ENCODE measurements at regions not wholly inside any gene's neighbourhood (a gene's known extent, or its start where the extent isn't known, plus 50 kb on each side); places are given as distances from the start of the nearest gene placed in this dataset.
"Not testable (repeated sequence)": the region's sequence is repeated elsewhere in the genome, so short reads cannot be mapped to it uniquely, and the experiment has no call there.

DNA sequence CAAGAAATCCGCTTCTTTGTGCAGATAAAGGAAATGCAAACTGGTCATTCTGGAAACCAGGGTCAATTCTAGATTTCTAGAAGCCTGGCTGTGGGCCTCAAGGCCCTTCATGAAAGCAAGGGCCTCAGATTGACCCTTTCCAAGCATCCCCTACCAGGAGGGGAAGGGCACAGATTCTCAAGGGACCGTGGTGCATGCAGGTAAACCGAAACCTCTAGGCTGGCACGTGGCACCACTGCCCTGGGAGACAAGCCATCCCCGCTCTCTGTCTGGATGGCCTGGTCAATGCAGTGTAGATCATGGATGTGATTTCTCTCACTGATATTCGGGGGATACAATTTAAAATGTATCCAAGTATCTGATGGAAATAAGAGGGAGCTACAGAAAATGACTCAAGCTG, 69.4 kb downstream of the TOMM20 start:
- no peak for DNase-seq

DNA sequence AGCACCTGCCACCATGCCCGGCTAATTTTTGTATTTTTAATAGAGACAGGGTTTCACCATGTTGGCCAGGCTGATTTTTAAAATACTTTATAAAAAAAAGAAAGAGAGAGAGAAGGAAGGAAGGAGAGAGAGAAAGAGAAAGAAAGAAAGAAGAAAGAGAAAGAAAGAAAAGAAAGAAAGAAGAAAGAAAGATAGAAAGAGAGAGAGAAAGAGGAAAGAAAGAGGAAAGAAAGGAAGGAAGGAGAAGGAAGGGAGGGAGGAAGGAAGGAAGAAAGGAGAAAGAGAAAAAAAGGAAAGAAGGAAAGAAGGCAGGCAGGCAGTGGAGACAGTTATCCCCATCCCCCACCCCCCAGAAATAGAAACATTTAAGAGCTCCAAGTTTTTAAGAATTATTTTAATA, 69.9 kb downstream of the TOMM20 start:
- DNase-seq = no peak

DNA sequence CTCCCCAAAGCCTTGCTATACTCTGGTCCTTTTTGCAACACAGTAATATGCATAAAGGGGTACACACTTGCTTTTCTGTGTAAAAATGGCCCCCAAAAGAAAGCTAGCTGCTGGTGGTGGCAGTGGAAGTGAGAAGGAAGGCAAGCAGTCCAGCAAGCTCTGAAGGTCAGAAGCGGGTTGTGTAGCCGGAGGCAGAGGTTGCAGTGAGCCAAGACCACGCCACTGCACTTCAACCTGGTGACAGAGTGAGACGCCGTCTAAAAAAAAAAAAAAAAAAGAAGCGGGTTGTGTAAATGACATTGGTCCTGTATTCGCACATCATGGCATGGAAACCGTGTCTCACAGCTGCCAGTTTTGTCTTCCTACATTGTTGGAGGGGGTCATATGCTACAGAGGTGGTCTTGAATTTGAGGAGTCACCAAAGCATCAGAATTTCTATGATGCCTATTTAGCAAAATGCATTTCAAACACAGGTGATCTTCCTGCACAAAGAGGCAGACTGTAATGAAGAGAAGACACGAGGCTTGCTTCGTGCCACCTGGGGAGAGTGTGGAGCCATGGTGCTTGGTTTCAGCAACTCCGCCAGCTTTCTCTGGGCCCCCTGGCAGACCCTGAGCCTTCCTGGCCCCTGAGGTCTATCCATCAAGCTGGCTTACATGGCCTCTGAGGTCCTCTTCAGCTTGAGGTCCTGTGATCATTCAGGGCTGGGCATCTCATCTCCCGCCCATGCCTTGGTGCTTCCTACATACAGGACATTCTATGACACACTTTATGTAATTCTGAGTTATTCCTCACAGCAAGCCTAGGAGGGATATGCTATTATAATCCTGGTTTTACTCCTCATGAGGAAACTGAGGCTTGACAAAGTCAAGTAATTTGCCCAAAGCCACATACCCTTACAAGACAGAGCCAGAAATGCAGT, 71.0 kb downstream of the TOMM20 start:
- DNase-seq = no peak

DNA sequence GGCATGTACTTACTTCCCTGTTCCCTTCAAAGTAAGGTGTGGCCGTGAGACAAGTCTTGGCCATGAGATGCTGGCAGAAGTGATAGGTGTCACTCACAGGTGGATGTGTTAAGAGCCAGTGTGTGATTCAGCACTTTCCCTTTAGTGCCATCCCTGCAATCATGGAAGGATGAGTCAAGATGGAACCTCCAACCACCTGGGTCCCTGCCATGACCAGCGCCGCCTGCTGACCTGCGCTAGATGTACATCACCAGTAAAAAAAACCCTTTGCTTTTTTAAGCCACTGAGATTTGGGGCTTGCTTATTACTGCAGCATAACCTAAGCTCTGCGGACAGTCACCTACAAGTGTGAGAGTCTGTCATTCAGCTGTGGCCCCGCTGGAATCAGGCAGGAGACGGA, 71.7 kb downstream of the TOMM20 start:
- no peak for DNase-seq

DNA sequence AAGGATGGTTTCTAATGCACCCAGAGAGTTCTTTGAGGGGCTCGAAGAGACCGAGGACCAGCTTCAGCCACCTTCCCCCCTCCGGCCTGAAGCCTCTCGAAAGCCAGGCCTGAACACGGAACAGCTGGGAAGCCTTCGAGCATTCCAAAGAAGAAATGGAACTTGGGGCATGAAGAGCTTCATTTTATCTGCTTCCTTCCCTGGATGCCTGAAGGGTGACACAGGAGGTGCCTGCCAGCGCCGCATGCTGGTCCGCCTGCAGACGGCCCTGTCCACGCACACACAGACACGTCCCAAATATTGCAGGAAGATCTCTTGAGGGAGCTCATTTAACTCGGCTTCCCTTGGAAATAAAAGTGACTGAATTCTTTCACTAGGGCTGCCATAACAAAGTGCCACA, 73.7 kb downstream of the TOMM20 start:
- no peak for DNase-seq

DNA sequence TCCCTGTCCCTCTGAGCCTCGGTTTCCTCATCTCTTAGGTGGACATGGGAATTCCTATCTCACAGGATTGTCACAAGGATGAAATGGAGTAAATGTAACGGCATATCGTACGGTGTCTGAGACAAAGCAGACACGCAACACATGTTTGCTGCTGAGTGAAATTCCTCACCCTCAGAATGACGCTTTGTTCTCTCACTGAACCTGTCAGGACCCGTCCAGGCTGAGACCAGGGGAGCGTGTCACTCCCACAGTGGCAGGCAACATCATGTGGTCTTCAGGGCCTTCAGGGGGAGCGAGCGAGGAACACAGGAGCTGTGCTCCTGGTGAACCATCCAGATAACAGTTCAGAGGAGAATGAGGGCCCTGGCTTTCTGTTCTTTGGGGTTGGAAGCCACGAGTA, 74.2 kb downstream of the TOMM20 start:
- DNase-seq = no peak

DNA sequence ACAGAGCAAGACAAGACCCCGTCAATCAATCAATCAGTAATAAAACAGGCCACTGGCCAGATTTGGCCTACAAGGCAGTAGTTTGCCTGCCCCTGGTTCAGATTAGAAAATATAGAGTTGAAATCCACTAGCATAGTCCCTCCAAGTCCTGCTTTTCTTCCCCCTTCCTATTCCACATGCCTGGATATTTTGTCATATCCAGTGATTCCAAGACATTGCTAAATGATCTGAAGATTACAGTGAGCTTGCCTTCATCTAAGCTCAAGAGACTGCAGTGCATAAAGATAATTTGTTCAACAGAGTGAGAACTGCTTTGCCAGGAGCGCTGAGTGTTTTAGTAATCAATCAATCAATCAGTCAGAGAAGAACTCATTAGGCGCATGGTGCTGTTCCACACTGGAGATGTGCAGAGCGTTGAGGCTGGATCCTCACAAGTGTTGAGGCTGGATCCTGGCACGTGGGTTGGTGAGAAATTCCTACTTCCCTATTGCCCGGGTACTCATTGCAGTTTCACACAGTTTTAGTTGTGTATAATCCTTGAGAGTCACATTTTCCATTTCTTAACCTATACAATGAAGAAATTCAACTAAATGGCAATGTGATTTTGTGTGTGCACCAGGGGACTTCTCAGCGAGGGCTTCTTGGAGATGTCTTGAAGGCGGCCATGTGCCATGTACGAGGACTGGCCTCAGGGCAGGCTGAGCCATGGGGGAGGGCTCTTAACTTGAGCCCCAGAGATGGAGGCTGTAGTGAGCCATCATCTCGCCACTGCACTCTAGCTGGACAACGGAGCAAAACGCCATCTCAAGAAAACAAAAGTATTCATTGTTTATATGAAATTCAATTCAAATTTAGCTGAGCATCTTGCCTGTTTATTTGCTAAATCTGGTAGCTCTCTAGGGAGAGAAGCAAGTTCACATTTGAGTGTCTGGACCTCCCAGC, 76.3 kb downstream of the TOMM20 start:
- no peak for DNase-seq

DNA sequence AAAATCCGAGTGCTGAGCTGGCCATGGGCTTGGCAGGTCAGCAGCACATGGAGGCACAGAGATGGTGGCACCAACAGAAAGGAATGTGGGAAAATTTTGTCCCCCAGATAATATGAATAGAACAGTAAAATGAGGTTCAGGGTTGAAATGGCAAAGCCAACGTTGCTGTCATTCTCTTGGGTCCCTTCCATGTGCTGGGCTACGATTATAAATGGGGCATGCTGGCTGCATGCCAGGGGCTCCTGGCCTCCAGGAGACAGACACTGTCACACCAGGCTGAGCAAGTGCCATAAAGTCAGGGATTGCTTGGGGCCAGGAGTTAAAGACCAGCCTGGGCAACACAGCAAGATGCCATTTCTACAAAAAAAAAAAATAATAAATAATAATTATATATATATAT, 77.1 kb downstream of the TOMM20 start:
- DNase-seq = no peak

DNA sequence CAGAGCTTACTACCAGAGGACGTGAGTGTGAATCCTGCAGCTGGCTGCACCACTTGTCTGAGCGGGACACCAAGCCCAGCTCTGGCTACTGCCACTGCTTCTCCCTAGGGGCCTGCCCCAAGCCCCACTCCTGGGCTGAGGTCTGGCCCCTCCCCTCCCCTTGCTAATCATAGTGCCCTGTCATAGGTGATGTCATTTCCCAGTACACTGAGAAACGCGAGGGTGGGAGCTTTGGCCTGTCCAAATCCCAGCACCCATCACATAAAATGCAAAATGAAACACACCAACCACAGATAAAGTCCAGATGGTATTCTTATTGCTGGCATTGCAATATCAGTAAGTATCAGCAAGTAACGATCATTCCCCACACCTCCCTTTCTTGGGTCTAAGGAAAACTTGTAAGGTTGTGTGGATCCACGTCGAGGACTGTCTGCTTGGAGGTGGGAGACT, 77.7 kb downstream of the TOMM20 start:
- DNase-seq = no peak

DNA sequence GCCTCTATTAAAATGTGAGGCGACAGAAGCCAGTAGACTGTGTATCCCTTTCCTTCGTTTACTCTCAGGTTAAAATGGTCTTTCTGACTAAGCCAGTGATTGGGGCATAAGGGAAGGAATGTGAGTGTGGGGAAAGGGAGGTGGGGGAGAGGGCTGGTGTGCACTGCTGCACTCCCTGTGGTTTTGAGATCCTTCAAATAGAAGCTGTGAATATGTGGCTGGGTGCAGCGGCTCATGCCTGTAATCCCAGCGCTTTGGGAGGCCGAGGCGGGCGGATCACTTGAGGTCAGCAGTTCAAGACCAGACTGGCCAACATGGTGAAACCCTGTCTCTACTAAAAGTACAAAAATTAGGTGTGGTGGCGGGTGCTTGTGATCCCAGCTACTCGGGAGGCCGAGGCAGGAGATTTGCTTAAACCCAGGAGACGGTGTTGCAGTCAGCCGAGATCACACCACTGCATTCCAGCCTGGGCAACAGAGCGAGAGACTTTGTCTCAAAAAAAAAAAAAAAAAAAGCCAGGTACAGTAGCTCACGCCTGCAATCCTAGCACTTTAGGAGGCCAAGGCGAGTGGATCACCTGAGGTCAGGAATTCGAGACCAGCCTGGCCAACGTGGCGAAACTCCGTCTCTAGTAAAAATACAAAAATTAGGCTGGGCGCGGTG, 78.8 kb downstream of the TOMM20 start:
- DNase-seq = not testable (repeated sequence)

DNA sequence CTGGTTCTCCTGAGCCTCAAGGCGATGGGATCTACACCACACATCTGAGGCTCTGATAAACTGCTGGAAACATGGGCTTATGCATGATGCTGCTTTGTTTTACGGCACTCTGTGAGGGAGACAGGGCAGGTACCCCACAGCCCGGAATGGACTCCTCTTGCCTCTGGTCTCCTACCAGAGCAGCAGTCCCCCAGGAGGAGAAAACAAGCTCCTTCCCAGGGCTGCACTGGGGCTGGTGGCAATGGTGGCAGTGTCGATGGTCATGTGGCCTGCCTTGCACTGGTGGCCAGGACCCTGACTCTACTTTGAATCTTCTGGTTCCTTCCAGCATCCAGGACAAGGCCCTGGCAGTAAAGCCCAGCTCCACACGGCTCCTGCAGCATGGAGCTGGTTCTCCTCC, 79.4 kb downstream of the TOMM20 start:
- DNase-seq = no peak

DNA sequence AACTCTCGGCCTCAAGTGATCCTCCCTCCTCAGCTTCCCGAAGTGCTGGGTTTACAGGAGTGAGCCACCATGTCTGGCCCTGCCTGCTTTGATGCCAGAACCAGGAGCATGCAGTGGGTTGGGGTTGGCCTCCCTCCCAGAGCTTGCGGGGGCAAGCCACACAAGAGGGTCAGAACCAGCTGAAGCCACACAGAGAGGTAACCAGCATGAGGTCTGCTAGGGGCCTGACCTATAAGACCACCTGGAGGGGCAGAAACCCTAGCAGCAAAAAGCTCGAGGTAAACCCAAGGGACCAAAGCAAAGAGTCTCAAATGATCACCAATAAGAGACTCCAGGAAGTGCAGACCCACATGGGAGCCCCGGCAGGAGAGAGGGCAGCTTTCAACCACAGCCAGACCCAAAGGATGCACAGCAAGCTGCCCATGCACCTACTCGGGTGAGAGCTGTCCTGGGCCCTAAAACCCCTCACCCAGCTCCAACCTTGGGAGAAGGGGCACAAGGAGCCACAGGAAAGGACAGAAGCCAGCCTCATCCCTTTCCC, 81.2 kb downstream of the TOMM20 start:
- DNase-seq = no peak

DNA sequence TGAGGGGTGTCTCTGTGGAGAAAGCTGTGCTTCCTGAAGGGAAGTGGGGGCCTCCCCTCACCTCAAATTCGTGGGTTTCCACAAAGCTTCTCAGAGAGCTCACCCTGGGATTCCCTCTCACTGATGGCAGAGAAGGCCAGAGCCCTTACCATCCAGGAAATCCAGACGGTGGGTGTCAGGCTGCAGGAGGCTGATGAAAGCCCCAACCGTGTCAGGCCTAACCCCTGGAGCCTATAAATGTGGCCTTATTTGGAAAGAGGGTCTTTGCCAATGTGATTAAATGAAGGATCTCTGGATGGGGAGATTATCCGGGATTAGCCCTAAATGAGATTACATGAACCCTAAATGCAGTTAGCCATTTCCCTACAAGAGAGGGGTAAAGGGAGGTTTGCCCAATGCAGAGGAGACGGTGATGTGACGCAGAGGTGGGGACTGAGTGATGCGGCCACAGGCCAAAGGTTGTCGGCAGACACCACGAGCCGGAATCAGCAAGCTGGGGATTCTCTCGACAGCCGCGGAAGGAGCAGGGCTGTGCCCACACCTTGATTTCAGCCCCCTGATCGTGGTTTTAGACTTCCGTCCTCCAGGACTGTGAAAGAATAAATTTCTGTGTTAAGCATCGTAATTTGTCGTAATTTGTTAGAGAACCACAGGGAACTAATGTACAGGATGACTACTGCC, 82.6 kb downstream of the TOMM20 start:
- DNase-seq = no peak

DNA sequence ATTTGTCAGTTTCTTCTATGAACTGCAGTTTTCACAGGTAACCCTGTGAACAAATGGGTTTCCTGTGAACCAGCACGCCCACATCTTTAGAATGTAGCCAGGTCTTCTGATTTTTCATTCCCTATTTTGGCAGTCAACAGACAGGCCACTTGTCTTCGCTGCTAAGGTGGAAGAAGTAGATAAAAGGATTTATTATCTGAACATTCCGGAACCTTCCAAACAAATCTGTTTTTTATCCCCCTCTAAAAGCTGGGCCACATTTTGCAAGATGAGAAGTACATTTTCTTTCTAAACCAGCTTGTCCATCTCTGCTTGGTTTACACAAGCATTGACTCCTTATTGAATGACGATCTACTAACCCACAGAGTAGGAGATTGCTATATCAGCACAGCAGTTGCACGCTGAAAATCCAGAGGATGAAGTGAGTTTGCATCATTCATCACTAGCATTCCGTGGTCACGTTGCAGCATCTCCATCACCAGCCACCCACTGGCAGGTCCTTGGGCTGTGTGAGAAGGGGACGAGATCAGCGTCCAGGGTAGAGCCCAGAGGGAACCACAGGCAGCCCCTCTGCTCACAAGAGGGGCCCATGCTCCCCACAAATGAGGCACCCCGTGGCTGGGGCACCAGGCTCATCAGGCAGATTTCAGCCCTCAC, 83.5 kb downstream of the TOMM20 start:
- DNase-seq = no peak

DNA sequence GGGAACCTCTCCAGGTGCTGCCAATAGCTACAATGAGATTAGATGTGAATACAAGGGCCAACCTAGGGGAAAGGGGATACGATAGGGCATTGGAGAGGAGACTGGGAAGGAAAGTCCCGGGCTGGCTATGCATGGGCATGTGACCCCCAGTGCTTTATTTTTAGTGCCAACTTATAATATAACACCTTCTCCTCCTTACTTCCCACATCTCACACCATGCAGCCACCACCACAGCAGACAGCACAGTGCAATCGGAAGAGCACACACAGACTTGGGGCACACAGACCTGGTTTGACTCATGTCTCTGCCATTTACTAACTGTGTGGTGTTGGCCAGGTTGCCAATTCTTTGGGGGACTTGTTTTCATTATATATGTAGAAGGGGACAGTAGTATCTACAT, 85.4 kb downstream of the TOMM20 start:
- DNase-seq = no peak

DNA sequence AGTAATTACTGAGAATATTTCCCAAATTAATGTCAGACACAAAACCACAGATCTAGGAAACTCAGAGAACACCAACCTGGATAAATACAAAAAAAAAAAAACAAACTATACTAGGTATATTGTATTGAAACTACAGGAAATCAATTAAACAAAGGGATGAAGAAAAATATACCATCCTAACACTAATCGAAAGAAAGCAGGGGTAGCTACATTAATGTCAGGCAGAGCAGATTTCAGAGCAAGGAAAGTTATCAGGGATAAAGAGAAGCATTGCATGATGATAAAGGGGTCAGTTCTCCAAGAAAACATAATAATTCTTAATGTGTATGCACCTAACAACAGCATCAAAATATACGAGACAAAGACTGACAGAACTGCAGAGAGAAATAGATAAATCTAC, 89.9 kb downstream of the TOMM20 start:
- DNase-seq = no peak

DNA sequence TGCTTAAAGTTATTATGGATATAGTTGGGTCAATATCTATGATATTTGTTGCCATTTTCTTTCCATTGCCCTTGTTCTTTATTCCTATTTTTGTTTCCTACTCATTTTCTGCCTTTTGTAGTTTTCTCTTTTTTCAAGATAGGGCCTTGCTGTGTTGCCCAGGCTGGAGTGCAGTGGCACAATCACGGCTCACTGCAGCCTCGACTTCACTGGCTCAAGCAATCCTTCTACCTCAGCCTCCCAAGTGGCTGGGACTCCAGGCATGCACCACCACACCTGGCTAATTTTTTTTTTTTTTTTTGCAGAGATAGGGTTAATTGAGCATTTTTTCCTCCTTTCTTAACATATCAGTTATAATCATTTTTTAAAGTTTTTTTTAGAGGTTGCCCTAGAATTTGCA, 92.7 kb downstream of the TOMM20 start:
- DNase-seq = no peak

DNA sequence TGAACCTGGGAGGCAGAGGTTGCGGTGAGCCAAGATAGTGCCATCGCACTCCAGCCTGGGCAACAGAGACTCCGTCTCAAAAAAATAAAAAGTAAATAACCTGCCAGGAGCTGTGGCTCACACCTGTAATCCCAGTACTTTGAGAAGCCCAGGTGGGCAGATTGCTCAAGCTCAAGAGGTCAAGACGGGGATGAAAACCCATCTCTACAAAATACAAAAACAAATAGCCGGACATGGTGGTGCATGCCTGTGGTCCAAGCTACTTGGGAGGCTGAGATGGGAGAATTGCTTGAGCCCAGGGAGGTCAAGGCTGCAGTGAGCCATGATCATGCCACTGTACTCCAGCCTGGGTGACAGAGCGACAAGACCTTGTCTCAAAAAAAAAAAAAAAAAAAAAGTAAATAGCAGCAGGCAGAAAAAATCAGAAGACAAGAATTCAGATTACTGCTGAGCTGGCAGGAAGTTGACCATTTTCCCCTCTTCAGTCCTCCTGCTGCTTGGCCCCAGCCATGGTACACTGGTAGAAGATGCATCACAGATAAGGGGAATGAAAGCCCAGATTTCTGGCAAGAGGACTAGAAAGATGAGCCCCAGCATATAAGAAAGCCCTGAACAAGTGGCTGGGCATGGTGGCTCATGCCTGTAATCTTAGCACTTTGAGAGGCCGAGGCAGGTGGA, 97.6 kb downstream of the TOMM20 start:
- DNase-seq = no peak

DNA sequence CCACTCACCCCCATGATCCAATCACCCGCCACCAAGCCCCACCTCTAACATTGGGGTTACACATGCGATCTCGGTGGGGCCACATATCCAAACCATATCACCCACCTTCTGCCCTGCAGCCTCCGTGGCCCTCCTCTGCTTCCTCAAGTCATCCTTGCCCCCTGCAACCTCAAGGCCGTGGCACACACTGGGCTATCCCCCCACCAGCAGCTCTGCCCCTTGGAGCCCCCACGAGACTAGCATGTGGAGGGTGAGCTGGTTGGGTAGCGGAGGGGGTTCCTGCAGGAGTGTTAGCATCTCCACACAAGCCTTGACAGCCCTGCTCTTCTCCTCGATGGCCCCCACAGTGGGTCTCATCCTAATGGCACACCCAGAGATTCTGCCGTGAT, 100.8 kb downstream of the TOMM20 start:
- no peak for DNase-seq

DNA sequence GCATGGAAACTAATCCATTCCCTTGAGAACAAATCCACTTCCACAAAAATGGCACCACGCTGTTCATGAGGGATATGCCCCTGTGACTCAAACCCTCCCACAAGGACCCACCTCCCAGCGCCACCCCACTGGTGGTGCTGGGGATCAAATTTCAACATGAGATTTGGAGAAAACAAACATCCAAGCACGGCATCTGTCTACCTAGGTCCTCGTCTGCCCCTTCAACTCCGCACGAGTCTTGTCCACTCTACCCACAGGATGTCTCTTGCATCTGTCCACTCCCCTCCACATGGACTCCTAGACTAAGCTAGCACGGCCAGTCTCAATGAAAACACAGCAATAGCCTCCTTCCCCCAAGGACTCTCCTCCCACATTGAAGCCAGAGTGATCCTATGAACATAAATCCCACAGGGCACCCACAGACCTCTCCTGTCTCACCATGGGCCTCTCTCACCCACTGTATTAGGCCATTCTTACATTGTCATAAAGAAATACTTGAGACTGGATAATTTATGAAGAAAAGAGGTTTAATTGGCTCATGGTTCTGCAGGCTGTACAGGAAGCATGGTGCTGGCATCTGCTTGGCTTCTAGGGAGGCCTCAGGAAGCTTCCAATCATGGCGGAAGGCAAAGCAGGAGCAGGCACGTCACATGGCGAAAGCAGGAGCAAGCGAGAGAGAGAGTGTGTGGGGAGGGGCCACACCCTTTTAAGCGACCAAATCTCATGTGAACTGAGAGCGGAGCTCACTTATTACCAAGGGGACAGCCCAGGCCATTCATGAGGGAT, 101.4 kb downstream of the TOMM20 start:
- DNase-seq = no peak

Data from effector CD8-positive, alpha-beta T cell (primary cell).